Right lung (tissue), 2 donors: ENCODE measurements at regions not wholly inside any gene's neighbourhood (a gene's known extent, or its start where the extent isn't known, plus 50 kb on each side); places are given as distances from the start of the nearest gene placed in this dataset.
A peak's percentile ranks its signal among the peaks of the same experiment; 100 is the strongest.

ENCODE experiments used
- DNase-seq, 2 donors: peaks; one replicate each; pipeline ENCODE4 v3.0.0-alpha.2; 2013

DNA sequence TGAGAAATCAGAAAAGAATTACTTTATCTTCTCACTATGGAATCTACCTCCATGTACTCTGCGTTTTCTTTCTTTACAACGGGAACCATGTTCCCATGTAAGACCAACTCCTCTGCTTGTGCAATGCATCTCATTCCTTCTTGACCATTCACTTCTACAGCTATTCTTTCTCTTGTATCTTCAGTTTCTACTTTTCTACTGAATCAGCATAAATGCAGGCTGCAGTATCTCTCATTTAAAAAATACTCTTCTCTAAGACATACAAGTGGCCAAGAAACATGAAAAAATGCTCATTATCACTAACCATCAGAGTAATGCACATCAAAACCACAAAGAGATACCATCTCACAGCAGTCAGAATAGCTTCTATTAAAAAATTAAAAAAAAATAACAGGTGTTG lies 74.1 kb upstream of the NANOGP8 start:
- no peak for DNase-seq

DNA sequence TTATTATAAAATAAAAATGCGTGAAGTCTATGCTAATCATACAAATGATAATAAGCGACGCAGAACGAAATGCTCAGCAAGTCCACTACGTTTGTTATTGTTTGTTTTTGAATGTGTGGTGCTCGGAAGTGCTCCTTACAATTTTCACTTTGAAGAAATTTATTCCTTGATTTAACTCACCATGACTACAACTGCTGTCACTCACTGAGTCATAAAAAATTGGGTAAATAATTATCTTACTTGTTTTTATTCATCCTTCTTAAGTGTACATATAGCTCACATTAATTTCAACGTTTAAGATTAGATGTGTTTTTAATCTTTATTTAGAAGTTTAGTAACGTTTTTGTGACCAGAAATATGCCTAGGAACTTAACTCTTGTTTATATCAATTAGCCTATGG lies 66.7 kb upstream of the NANOGP8 start:
- no peak for DNase-seq

DNA sequence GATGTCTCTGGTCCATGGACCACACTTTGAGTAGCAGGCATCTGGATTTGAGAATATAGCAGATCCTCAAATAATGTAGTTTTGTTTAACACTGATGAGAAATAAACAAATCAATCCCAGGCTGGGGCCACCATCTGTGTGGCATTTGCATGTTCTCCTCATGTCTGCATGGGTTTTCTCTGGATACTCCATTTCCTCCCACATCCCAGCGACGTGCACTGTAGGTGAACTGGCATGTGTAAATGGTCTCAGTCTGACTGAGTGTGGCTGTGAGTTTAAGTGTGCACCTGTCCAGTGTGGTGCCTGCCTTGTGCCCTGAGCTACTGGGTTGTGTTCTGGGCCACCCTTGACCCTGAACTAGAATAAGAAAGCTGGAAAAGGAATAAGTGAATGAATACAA lies 66.3 kb upstream of the NANOGP8 start:
- no peak for DNase-seq

DNA sequence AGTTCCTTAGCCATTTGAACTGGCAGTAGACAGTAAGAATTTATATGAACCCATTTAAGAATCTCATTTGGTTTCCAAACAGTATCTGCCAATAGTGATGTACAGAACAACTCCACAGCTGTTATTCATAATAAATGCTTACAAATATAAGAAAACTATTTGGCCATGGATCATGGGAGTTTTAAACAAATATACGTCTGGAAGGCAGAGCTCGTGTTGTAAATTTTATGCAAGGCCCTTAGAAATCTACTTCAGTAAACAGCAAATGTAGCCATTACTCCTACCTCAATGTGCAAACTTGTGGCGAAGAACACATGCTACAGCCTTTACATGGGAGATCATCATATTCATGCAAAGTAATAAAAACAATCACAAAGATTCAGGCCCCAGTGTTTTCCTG lies 65.3 kb upstream of the NANOGP8 start:
- DNase-seq: peak; percentile 23 to 30

DNA sequence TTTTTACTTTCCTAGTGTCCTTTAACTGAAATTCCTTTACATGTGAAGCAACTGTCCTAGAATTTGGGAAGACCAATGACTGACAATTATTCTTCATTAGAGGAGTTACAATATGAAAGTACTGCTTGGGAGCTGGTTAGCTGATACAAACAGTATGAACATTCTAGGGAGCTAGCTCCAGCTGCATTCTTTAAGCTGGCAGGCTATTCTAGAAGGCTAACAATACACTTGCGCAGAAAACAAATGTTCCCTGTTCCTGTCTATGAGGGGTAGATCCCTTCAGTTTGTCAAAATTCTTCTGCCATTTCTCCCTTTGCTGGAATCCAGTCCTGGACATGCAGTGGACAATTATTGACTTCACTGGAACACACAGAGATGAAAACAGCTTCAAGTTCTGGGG lies 60.2 kb upstream of the NANOGP8 start:
- DNase-seq: peak in 1 of 2 donors; percentile 15

DNA sequence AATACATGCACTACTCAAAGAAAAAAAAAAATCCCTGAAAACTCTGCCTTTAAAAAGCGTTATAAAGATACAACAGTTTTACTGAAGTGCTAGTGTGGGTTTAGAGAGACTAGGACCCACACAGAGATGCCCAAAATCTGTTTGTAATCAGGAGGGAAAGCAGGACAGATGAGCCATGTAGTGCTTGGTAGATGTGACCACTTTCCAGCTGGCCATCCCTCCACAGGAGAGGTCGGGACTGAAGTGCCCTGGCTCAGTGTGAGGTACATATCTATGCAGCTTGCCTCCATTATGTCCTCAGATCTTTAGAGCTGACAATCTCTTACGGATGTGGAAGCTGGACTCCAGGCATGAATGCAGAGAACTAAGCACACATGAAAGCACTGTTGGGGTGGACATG lies 57.5 kb upstream of the NANOGP8 start:
- peak in 1 of 2 donors; percentile 12 for DNase-seq

DNA sequence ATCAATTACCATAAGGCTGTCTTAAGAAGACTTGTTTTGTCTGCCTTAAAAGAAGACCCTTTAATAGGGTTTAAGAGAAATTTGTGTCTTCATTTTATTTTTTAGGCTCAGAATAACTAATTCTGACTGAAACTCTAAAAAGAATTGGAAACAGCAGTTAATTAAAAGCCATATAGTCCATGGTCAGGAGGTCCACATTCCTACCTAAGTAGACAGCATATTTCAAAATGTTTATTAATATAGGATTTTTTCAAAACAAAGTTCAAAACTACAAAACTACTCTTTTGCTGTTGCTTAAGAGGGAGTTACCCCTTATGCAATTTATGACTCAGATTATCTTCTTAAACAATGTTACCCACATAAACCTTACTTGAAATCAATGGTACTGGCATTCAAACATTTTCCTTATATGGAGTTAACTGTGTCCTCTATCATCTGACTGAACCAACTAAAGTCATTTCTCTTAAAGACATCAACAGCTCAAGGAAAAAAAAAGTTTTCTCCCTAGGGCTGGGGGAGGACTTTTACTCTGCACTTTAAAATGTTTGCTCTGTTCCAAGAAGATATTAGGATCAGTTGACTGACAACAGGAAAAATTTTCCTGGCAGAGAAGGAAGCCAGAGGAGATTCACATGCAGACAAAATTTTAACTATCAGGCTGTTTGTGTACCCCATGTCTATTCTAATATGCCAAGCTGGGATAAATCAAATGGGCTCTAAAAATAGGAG lies 56.8 kb upstream of the NANOGP8 start:
- peak in 1 of 2 donors; percentile 24 for DNase-seq

DNA sequence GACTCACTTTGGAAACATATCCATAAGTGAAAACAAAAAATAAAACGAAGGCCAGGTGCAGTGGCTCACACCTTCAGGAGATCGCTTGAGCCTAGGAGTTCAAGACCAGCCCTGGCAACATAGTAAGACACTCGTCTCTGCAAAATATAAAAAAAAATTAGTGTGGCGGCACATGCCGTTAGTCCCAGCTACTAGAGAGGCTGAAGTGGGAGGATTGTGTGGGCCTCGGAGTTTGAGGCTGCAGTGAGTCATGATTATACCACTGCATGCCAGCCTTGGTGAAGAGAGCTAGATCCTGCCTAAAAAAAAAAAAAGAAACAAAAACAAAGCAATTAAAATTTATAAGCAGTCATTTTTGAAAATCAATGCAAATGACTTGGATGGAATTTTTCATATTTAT lies 54.7 kb upstream of the NANOGP8 start:
- no peak for DNase-seq

DNA sequence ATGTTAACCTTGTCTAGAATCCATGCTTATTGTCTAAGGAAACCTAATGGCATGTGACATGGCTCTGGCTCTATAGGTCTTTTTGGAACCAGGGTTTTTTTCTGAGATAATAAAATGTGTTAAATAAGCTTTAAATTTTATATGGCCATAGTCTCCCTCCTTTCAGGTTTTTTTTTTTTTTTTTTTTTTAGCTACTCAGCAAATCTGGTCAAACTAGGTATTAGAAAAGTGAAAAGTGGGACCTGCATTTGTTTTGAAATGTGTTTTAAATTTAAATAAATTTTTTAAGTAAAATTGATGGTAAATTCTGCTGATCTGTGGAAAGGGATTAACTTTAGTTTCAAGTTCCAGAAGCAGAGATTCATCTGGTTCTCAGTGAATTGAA lies 52.1 kb upstream of the NANOGP8 start:
- no peak for DNase-seq

DNA sequence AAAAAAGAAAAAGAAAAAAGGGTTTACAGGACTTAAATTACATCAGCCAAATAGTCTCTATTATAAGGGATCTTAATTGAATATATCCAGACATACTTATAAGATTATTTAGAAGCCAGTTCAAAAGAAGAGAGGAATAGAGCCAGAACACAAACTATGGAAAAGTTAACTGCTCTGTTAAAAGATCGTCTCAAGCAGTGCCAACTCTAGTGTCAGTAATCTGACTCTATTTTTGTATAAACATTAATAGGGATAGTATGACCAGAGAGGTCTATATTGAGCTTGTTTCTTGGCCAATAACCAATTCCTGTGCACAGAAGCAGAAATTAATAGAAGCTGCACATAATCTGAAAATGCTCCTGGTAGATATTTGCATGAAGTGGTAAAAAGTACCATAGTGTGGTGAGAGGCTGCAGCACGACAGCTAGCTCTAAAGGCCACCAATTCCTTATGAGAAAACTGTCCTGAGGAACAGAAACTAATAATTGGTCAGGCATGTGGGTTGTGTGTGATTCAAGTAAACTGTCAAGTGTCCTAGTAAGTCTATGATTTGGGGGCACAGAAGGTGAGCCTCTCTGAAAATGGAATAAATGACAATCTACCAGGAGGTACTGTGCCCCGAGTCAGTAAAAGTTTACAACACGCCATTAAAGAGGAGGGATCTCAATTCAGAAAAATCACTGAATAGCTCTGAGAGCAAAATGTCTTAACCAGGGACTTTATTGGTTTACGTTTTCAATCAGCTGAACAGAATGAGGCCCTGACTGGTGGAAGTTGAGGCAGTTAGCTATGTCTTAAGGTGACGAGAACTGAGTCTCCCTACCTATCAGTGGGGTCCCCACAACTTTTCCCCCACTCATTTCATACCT lies 51.5 kb upstream of the NANOGP8 start:
- DNase-seq: peak; percentile 24 to 42
